ENCODE measurements at regions not wholly inside any gene's neighbourhood (a gene's known extent, or its start where the extent isn't known, plus 50 kb on each side); places are given as distances from the start of the nearest gene placed in this dataset.

GRCh38 chr1:234554218-234554697 is 55.7 kb downstream of the IRF2BP2 start:
- no peak for DNase-seq (ENCODE audit: extremely low read depth in 1 of 2, low read depth in 1 of 2)

- no peak for DNase-seq (ENCODE audit: extremely low read depth in 1 of 2, low read depth in 1 of 2)
These were observed 56.5 kb downstream of the IRF2BP2 start for GRCh38 chr1:234553240-234554188.

GRCh38 chr1:234551032-234551378 is 59.0 kb downstream of the IRF2BP2 start:
- no peak for DNase-seq (ENCODE audit: extremely low read depth in 1 of 2, low read depth in 1 of 2)

- DNase-seq (ENCODE audit: extremely low read depth in 1 of 2, low read depth in 1 of 2): no peak
These were observed 59.5 kb downstream of the IRF2BP2 start for GRCh38 chr1:234550341-234551031.

DNA sequence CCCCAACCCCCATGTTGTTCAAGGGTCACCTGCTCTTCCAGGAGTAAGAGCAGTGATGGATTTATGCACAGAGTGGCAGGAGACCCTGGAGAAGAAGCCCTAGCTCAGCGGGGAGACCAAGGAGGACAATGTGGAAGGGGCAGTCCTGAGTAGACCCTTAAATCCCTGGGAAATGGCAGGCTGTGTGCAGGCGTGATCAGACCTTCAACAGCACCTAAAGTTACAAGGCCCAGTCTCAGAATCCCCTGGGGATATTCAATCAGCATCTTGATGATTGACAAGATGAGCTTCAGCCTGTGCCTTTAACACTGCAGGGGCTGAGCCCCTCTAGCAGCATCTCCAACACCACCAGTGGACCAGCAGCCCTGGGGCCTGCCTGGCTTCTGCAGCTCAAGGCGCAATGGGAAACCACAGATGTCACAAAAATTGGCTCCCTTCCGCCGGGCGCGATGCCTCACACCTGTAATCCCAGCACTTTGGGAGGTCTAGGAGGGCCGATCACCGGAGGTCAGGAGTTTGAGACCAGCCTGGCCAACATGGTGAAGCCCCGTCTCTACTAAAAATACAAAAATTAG is 60.4 kb downstream of the IRF2BP2 start:
- DNase-seq (ENCODE audit: extremely low read depth in 1 of 2, low read depth in 1 of 2): no peak

DNA sequence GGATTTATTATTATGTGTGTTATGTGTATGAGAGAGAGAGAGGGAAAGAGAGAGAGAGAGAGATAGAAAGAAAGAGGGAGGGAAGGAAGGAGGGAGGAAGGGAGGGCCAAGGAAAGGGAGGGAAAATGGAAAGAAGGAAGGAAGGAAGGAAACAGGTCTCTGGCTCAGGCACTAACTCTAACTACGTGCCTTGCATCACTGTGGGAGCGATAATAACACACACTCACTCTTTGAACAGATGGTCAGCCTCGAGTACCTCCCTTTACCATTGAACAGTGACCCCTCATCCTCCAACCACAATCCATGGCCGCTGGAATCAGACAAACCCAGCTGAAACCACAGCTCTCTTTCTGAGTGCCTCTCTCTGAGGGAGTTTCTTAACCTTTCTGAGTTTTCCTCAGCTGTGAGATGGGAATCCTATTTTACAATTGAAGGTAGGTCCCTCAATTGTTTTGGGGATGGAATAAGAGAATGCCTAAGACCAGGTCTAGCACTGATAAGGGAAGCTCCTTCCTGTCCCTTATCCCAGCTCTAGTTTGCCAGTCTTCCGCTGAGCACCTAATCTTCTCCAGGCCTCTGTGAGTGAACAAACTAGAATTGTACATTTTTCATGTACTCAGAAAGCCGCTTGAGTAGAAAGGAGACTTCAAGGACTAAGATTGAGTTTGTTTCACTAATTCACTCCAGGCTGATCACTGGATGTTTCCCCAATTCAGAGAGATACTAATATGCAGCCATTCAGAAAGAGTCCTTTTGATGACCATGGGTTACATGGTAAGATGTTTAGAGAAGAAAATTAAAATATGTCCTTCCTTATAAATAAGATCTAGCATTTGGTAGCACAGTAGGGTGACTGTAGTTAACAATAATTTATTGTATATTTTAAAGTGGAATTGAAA is 62.8 kb downstream of the IRF2BP2 start:
- no peak for DNase-seq (ENCODE audit: extremely low read depth in 1 of 2, low read depth in 1 of 2)

DNA sequence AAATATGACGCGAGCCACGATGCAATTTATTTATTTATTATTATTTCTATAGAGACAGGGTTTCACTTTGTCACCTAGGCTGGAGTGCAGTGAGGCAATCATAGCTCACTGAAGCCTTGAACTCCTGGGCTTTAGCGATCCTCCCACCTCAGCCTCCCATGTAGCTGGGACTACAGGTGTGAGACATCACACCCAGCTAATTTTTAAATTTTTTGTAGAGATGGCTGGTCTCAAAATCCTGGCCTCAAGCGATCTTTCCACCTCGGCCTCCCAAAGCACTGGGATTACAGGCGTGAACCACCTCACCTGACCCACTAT is 63.6 kb downstream of the IRF2BP2 start:
- DNase-seq (ENCODE audit: extremely low read depth in 1 of 2, low read depth in 1 of 2): no peak

DNA sequence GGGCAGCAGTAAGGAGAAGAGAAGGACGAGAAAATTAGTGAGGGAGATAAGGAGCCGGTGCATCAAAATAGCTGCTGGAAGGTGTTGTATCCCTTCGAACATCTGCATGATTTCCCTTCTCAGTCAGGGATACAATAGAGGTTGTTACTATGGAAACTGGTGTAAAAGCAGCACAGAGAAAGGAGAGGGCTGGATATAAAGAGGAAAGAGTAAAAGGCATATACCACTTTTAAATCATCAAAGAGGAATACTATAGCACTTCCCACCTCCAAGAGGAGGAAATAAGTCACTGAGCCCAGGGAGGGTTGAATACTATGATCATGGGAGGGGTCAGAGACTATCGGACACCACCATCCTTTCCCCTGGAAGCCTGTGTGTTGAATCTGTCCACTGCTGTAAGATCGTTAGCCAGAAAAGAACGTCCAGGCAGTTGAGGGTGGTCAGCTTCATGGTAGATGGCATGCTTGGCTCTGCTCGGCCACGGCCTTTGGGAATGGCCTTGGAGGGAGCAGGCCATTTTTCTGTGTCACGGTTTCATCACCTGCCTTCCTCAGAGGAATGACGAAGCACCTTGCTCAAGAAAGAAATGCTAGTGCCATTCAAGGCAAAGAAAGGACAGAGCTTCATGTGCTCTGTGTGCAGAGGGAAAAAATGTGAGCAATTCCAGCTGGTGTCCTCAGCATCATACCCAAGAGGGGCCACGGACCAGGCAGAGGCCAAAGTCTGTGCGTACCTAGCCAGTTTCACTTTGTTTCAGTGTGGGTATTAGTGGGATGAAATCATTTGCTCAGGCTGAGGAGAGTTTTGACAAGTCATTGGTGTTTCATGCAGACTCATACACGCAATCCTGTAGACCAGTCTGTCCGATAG is 64.2 kb downstream of the IRF2BP2 start:
- no peak for DNase-seq (ENCODE audit: extremely low read depth in 1 of 2, low read depth in 1 of 2)

DNA sequence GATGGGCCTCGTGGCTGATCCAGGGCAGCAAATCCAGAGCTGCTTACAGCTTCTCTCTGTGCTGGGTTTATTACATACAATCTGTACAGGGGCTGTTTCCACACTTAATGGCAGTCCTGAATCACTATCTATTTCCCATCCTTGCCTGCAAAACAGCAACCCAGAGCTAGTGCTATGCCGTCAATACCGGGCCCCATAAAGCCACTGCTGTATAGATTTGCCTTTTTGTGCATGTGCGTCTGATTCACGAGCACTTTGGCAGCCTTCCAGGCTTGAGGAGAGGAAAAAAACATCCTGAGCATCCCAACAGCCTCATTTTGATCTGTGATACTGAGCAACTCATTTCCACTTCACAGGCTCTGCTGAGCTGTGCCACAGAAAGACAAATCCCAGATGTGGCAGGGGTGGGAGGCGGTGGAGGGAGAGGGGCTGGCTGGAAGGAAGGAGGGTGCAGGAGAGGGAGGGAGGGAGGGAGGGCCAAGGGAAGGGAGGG is 65.2 kb upstream of the TARBP1 start:
- DNase-seq (ENCODE audit: extremely low read depth in 1 of 2, low read depth in 1 of 2): peak; percentile 19 to 29

DNA sequence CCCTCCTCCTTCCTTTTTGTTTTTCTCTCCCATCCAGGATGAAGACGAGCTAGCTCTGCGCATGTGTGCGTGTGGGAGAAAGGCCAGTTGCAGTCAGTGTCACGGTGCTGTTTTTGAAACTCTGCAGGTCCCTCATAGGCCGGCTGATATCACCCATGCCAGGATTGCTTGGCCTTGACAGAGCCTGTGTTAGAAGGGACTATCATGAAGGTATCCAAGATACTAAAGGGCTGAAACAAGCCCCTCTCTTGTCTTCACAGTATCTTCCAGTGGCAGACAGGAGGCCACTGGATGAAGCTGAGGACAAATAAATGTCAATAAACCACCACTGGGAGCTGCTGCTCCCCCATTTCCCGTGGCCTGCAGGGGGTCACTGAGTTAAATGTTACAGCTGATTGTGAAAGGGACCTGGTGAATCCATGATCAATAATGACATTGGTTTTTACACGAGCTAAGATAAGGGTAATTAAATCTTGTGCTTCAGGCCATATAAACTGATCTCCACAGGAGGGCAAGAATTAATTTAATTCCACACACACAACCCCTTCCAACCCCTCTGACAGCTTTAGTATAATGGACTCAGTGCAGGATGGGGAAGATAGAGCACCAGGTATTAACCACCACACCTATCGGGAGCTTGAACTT is 64.6 kb upstream of the TARBP1 start:
- no peak for DNase-seq (ENCODE audit: extremely low read depth in 1 of 2, low read depth in 1 of 2)

- DNase-seq (ENCODE audit: extremely low read depth in 1 of 2, low read depth in 1 of 2): no peak
These were observed 63.4 kb upstream of the TARBP1 start for GRCh38 chr1:234542211-234542850.

DNA sequence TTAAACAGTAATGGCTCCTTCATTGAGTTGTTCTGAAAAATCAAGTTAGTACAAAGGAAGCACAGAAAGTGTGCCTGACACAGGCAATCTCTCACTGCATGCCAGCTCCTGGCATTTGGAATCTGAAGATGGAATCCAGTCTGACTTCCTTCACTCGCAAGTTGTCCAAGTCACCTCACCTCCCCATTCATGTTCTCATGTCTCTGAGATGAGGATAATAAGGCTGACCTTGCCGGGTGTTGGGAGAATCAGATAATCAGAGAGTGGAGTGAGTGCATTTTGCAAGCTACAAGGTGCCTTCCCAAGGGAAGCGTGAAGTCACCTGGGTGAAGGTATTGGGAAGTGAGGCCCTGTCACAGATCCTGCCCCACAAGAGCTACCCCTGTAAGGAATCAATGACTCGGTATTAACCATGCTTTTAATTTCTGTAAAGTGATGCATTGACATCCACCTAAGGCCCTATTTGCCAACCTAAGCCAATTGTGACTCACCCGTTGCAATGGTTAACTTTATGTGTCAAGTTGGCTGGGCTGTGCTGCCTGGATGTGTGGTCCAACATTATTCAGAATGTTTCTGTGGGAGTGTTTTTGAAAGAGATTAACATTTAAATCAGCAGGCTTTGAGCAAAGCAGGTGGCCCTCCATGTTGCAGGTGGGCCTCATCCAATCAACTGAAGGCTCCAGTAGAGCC is 62.5 kb upstream of the TARBP1 start:
- no peak for DNase-seq (ENCODE audit: extremely low read depth in 1 of 2, low read depth in 1 of 2)

GRCh38 chr1:234540404-234540762 is 61.4 kb upstream of the TARBP1 start:
- DNase-seq (ENCODE audit: extremely low read depth in 1 of 2, low read depth in 1 of 2): no peak

DNA sequence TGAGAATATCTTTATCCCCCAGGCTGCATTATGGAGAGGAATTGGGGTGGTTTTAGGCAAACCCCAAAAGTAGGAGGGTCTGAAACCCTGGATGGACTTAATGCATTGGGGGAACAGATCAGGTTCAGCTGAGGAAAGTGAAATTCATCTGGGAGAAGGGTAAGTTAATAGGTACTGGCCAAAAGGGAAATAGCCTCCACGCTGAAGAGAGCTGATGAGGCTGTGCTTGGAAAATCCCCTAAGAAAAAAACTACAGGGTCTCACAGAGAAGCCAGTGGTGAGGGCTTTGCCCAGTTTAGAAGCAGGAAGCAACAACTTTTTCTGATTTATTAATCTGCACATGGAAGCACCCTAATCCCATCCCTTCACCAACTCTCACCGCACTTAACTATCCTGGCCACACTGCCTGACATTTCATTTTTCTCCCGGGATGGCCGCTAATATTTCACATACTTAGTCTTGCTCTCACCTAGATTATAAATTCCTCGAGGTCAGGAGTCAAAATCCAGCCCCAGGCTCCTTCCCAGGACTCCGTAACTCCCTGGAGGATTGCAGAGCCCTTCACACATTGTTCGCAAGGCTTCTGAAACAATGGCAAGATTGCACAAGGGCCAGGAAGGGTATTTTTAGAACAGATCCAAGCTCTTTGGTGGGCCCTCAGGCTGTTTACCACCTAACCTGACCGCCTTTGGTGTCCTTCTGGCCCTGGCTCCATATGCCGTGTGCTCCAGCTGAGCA is 60.9 kb upstream of the TARBP1 start:
- DNase-seq (ENCODE audit: extremely low read depth in 1 of 2, low read depth in 1 of 2): no peak

DNA sequence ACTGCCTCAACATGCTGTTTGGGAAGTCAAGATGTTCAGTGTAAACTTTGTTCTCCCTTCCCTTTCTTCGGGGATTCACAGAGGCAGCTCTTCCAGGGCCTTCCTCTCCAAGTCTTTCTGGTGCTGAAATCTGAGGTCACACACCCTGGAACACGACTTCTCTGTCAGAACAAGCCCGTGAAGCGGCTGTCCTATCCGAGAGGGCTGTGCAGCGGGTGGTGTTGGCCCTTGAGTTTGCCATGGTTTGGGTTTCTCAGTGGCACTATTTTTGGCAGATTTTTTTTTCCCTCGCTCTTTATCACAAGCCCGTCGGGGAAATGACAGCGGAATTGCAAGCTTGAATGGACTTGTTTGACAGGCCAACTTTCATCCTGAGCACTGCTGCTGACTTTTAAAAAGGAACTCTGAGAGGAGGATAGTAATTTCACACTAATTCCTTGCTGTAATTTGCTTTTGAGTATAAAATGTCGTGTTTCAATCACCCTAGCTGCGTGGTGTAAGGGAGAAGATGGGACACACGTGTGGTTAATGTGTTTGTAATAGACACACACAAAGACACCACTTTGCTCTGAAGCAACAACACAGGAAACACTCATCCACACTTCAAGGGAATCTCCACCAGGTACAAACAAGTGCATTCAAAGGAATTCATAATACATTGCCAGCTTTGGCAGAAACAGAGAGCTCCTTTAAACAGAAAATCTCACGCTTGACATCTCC is 60.1 kb upstream of the TARBP1 start:
- DNase-seq (ENCODE audit: extremely low read depth in 1 of 2, low read depth in 1 of 2): no peak

DNA sequence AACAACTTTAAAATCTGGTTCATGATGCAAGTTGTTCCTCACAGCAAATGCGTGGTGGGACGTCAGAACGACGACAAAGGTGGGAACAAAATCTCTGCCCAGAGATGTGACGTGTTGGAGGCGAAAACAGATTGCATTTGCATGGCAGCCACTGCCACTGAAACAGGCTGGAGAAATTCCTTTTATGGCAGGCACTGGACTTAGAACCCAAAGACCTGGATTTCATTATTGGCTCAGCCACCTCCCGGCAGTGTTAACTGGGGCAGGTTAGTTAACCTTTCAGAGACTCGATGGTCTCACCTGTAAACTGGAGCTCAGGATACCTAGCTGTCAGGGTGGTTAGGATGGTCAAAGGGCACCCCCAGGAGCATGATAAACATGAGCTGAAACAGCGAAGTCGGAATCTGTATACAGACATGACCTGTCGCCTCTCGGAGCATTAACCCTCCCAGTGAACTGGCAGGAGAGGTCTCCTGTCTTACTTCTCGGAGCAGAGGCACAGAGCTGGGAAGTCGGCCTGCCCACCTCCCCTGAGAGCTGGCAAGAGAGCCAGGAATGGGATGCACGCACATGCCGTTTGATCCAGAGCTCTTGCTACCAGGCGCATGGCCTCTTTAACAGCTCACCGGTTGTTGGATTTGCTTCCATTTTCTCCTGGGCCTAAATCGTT is 59.2 kb upstream of the TARBP1 start:
- DNase-seq (ENCODE audit: extremely low read depth in 1 of 2, low read depth in 1 of 2): no peak

Data from activated CD8-positive, alpha-beta memory T cell treated with anti-CD3 and anti-CD28 coated beads for 1 hour (primary cell).